SU-DHL-6 (cell line): ENCODE measurements at regions not wholly inside any gene's neighbourhood (a gene's known extent, or its start where the extent isn't known, plus 50 kb on each side); places are given as distances from the start of the nearest gene placed in this dataset.

Experiments used
- H2AFZ ChIP-seq: fragments of 200-600 bp; sonication (generic); 2 replicates; pipeline ENCODE4 v1.6.1; 2014; ENCODE audit warnings: low read depth, mild to moderate bottlenecking, moderate library complexity, mixed read lengths, antibody characterized with exemption, low read length; ENCODE audit not compliant: severe bottlenecking
- H3F3A ChIP-seq: fragments of 200-600 bp; shearing (Covaris generic); 2 replicates; pipeline ENCODE4 v1.6.0; 2016; ENCODE audit warnings: antibody characterized with exemption, mild to moderate bottlenecking; ENCODE audit not compliant: insufficient read depth
- H3K27ac ChIP-seq: fragments of 200-600 bp; sonication (generic); 2 replicates; pipeline ENCODE4 v1.5.1; 2016; ENCODE audit warnings: low read depth, mild to moderate bottlenecking, low read length, moderate library complexity, mixed read lengths
- H3K27me3 ChIP-seq: fragments of 200-600 bp; sonication (generic), shearing (Covaris generic); 2 replicates; pipeline ENCODE4 v1.6.0; 2014; ENCODE audit warnings: mild to moderate bottlenecking, low read length
- H3K36me3 ChIP-seq: fragments of 200-600 bp; sonication (generic); 2 replicates; pipeline ENCODE4 v1.6.1; 2014; ENCODE audit warnings: mild to moderate bottlenecking, low read length, mixed read lengths
- H3K4me2 ChIP-seq: fragments of 300-600, 200-600 bp; shearing (Covaris generic), sonication (generic); 2 replicates; pipeline ENCODE4 v1.6.0; 2014; ENCODE audit warnings: low read length, low read depth, mild to moderate bottlenecking; ENCODE audit not compliant: poor library complexity, severe bottlenecking
- H3K4me3 ChIP-seq: fragments of 200-600 bp; sonication (generic); 2 replicates; pipeline ENCODE4 v1.5.1; 2014; ENCODE audit warnings: antibody characterized with exemption, low read length, mild to moderate bottlenecking, mixed read lengths; ENCODE audit not compliant: insufficient read depth, poor library complexity, severe bottlenecking
- H3K79me2 ChIP-seq: fragments of 200-600 bp; sonication (generic); 2 replicates; pipeline ENCODE4 v1.6.1; 2014; ENCODE audit warnings: mild to moderate bottlenecking, low read length, moderate library complexity; ENCODE audit not compliant: insufficient read depth
- H3K9ac ChIP-seq: fragments of 200-600 bp; sonication (generic); 2 replicates; pipeline ENCODE4 v1.7.0; 2014; ENCODE audit warnings: mild to moderate bottlenecking, low read length
- H3K9me2 ChIP-seq: fragments of 200-600 bp; sonication (generic); replicated peaks from 2 replicates; pipeline ENCODE4 v1.6.1; 2014; ENCODE audit warnings: low read length; ENCODE audit not compliant: insufficient read depth
- H3K9me3 ChIP-seq: fragments of 200-600 bp; sonication (generic); 2 replicates; pipeline ENCODE4 v1.6.1; 2014; ENCODE audit warnings: low read length, mixed read lengths; ENCODE audit not compliant: insufficient read depth
- H4K20me1 ChIP-seq: fragments of 200-600 bp; sonication (generic); 2 replicates; pipeline ENCODE4 v1.6.1; 2014; ENCODE audit warnings: low read depth, mild to moderate bottlenecking, antibody characterized with exemption, low read length, moderate library complexity, mixed read lengths
- CTCF ChIP-seq: fragments of 200-600 bp; sonication (generic); IDR thresholded peaks from one replicate; pipeline ENCODE4 v1.5.1; 2017; ENCODE audit warnings: antibody characterized with exemption, mild to moderate bottlenecking, low read length, moderate library complexity; ENCODE audit not compliant: insufficient read depth, poor library complexity, severe bottlenecking
- EZH2phosphoT487 ChIP-seq: fragments of 200-600 bp; sonication (generic), shearing (Covaris generic); conservative IDR thresholded peaks from 2 replicates; pipeline ENCODE4 v1.6.1; 2018; ENCODE audit warnings: mild to moderate bottlenecking, antibody characterized with exemption, low read length, moderate library complexity, mixed read lengths

- Histone ChIP-seq H3K9me2 (no peaks in the 10 kb centered on the region), H3K9ac (no peak overlapping the region), H3K27ac (no peak overlapping the region), H3F3A (no peaks in the 10 kb centered on the region), H3K27me3 (no peaks in the 10 kb centered on the region), H3K79me2 (no peaks in the 10 kb centered on the region), H3K36me3 (no peaks in the 10 kb centered on the region), H3K4me2 (no peak overlapping the region), H3K9me3 (no peaks in the 10 kb centered on the region), H4K20me1 (no peaks in the 10 kb centered on the region), H3K4me3 (no peak overlapping the region), H2AFZ (no peak overlapping the region)
- no peak for TF ChIP-seq EZH2phosphoT487
- TF ChIP-seq CTCF = no peak
Measured at GRCh38 chr13:53101883-53102282, 73.3 kb downstream of the OLFM4 start.

DNA sequence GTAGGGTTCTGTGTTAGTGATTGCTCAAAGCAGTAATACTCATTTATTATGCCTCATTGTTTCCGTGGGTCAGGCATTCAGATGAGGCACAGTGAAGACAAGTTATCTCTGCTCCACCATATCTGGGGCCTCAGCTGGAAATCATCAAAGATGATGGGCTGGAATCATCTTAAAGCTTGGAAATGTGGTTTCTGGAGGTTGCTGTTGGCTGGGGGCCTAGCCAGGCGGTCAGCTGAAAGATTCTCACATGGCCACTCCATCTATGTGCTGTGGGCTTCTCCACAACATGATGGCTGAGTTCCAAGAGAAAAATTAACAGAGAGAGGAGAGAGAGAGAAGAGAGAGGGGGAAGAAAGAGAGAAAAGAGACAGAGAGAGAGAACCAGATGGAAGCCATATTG is 75.5 kb downstream of the OLFM4 start:
- no peaks in the 10 kb centered on the region for H3K36me3 ChIP-seq
- no peaks in the 10 kb centered on the region for H3K9me3 ChIP-seq
- H3K27ac ChIP-seq = no peak overlapping the region
- 0 out of 2 replicates have a peak, but pooled peaks cover 3% of the 10 kb centered on the region for H3K9me2 ChIP-seq
- H3K79me2 ChIP-seq = no peaks in the 10 kb centered on the region
- H3K4me3 ChIP-seq = no peak overlapping the region
- no peak overlapping the region for H2AFZ ChIP-seq
- H4K20me1 ChIP-seq = no peaks in the 10 kb centered on the region
- H3K27me3 ChIP-seq = no peaks in the 10 kb centered on the region
- TF ChIP-seq CTCF (no peak), EZH2phosphoT487 (no peak)
- no peak overlapping the region for H3K4me2 ChIP-seq
- H3F3A ChIP-seq = no peaks in the 10 kb centered on the region
- no peak overlapping the region for H3K9ac ChIP-seq

DNA sequence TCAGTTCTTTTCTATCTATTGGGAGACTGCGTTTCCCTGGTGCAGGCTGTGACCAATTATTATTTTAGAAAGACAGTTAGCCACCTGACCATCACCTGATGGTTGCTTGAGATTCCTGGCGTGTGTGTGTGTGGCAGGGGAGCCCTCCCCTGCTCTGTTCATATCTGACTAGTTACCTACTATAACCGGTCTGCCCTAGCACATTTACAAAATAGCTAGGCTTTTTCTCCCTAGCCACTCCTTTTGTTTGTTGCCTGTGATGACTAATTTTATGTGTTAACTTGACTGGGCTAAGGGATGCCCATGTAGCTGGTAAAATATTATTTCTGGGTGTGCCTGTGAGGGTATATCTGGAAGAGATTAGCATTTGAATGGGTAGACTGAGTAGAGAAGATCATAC is 76.9 kb downstream of the OLFM4 start:
- H3K27ac ChIP-seq = no peak overlapping the region
- no peaks in the 10 kb centered on the region for H3F3A ChIP-seq
- H3K36me3 ChIP-seq = no peaks in the 10 kb centered on the region
- H2AFZ ChIP-seq = no peak overlapping the region
- no peak overlapping the region for H3K9ac ChIP-seq
- H3K27me3 ChIP-seq = no peaks in the 10 kb centered on the region
- H4K20me1 ChIP-seq = no peaks in the 10 kb centered on the region
- H3K9me3 ChIP-seq = no peaks in the 10 kb centered on the region
- H3K4me3 ChIP-seq = no peak overlapping the region
- no peak overlapping the region for H3K4me2 ChIP-seq
- 0 out of 2 replicates have a peak, but pooled peaks cover 3% of the 10 kb centered on the region for H3K9me2 ChIP-seq
- no peaks in the 10 kb centered on the region for H3K79me2 ChIP-seq
- TF ChIP-seq CTCF (no peak), EZH2phosphoT487 (no peak)

- Histone ChIP-seq H3K27me3 (no peaks in the 10 kb centered on the region), H3K4me3 (no peak overlapping the region), H3K36me3 (no peaks in the 10 kb centered on the region), H4K20me1 (no peaks in the 10 kb centered on the region), H3K9me2 (0 out of 2 replicates have a peak, but pooled peaks cover 3% of the 10 kb centered on the region), H2AFZ (no peak overlapping the region), H3K9me3 (no peaks in the 10 kb centered on the region), H3K27ac (no peak overlapping the region), H3K4me2 (no peak overlapping the region), H3K79me2 (no peaks in the 10 kb centered on the region), H3K9ac (no peak overlapping the region), H3F3A (no peaks in the 10 kb centered on the region)
- no peak for TF ChIP-seq EZH2phosphoT487
- no peak for TF ChIP-seq CTCF
Measured at GRCh38 chr13:53105890-53106289, 77.3 kb downstream of the OLFM4 start.
